ENCODE measurements at regions not wholly inside any gene's neighbourhood (a gene's known extent, or its start where the extent isn't known, plus 50 kb on each side); places are given as distances from the start of the nearest gene placed in this dataset.
"Not testable (repeated sequence)": the region's sequence is repeated elsewhere in the genome, so short reads cannot be mapped to it uniquely, and the experiment has no call there.

- no peaks in the 10 kb centered on the region for H3K4me1 Mint-ChIP-seq
- H3K27me3 Mint-ChIP-seq, result no peaks in the 10 kb centered on the region
- no peak overlapping the region for H3K27ac Mint-ChIP-seq
- DNase-seq (no peak), ATAC-seq (no peak)
- no peak overlapping the region for H3K4me3 Mint-ChIP-seq
- no peaks in the 10 kb centered on the region for H3K9me3 Mint-ChIP-seq
Measured at GRCh38 chr5:87661784-87662566, 249.2 kb upstream of the CCNH start.

GRCh38 chr5:87653242-87653641 lies 240.5 kb upstream of the CCNH start:
- Mint-ChIP-seq H3K9me3 (no peaks in the 10 kb centered on the region), H3K4me3 (no peak overlapping the region), H3K27me3 (no peaks in the 10 kb centered on the region), H3K4me1 (no peaks in the 10 kb centered on the region), H3K27ac (no peak overlapping the region)
- DNase-seq (no peak), ATAC-seq (no peak)

- no peak overlapping the region for H3K27ac Mint-ChIP-seq
- H3K27me3 Mint-ChIP-seq, result no peaks in the 10 kb centered on the region
- H3K9me3 Mint-ChIP-seq, result no peaks in the 10 kb centered on the region
- no peaks in the 10 kb centered on the region for H3K4me1 Mint-ChIP-seq
- ATAC-seq, result no peak
- no peak for DNase-seq
- H3K4me3 Mint-ChIP-seq, result no peak overlapping the region
Measured at GRCh38 chr5:87650284-87650683, 237.6 kb upstream of the CCNH start.

- H3K4me1 Mint-ChIP-seq, result no peaks in the 10 kb centered on the region
- ATAC-seq (no peak), DNase-seq (no peak)
- H3K9me3 Mint-ChIP-seq, result no peaks in the 10 kb centered on the region
- no peak overlapping the region for H3K4me3 Mint-ChIP-seq
- no peaks in the 10 kb centered on the region for H3K27me3 Mint-ChIP-seq
- no peak overlapping the region for H3K27ac Mint-ChIP-seq
Measured at GRCh38 chr5:87649455-87649854, 236.7 kb upstream of the CCNH start.

- DNase-seq (no peak), ATAC-seq (no peak)
- H3K27ac Mint-ChIP-seq, result no peak overlapping the region
- H3K27me3 Mint-ChIP-seq, result no peaks in the 10 kb centered on the region
- H3K4me3 Mint-ChIP-seq, result no peak overlapping the region
- H3K4me1 Mint-ChIP-seq, result no peaks in the 10 kb centered on the region
- H3K9me3 Mint-ChIP-seq, result peaks cover 4 to 6% of the 10 kb centered on the region in 2 donors
Measured at GRCh38 chr5:87645224-87645623, 232.5 kb upstream of the CCNH start.

GRCh38 chr5:87640902-87641301 lies 228.2 kb upstream of the CCNH start:
- no peak for ATAC-seq
- Mint-ChIP-seq H3K27me3 (no peaks in the 10 kb centered on the region), H3K4me3 (no peak overlapping the region)

GRCh38 chr5:87627363-87627762 lies 214.6 kb upstream of the CCNH start:
- Mint-ChIP-seq H3K4me3 (no peak overlapping the region), H3K27ac (no peak overlapping the region), H3K4me1 (no peaks in the 10 kb centered on the region), H3K9me3 (no peaks in the 10 kb centered on the region), H3K27me3 (no peaks in the 10 kb centered on the region)
- no peak for ATAC-seq
- no peak for DNase-seq

More at GRCh38 chr5:87640902-87641301, 228.2 kb upstream of the CCNH start:
- H3K4me1 Mint-ChIP-seq, result no peaks in the 10 kb centered on the region
- peaks cover 4 to 12% of the 10 kb centered on the region in 2 donors for H3K9me3 Mint-ChIP-seq
- DNase-seq, result no peak
- no peak overlapping the region for H3K27ac Mint-ChIP-seq

- Mint-ChIP-seq H3K4me1 (no peaks in the 10 kb centered on the region), H3K9me3 (no peaks in the 10 kb centered on the region), H3K27ac (no peak overlapping the region), H3K27me3 (peaks cover 7% of the 10 kb centered on the region), H3K4me3 (no peak overlapping the region)
- ATAC-seq (no peak), DNase-seq (no peak)
Measured at GRCh38 chr5:87608385-87608784, 195.7 kb upstream of the CCNH start.

- DNase-seq, result no peak
- Mint-ChIP-seq H3K4me1 (no peaks in the 10 kb centered on the region), H3K9me3 (peaks cover 0 to 7% of the 10 kb centered on the region in 2 donors), H3K4me3 (no peak overlapping the region), H3K27me3 (peaks cover 7% of the 10 kb centered on the region), H3K27ac (no peak overlapping the region)
- ATAC-seq, result no peak
Measured at GRCh38 chr5:87605663-87606062, 192.9 kb upstream of the CCNH start.

- ATAC-seq (no peak), DNase-seq (no peak)
- no peaks in the 10 kb centered on the region for H3K27me3 Mint-ChIP-seq
- H3K9me3 Mint-ChIP-seq, result peaks cover 7 to 22% of the 10 kb centered on the region in 2 donors
- no peak overlapping the region for H3K27ac Mint-ChIP-seq
- H3K4me1 Mint-ChIP-seq, result no peaks in the 10 kb centered on the region
- H3K4me3 Mint-ChIP-seq, result no peak overlapping the region
Measured at GRCh38 chr5:87599778-87600177, 187.0 kb upstream of the CCNH start.

- H3K9me3 Mint-ChIP-seq, result peaks cover 7 to 22% of the 10 kb centered on the region in 2 donors
- H3K4me1 Mint-ChIP-seq, result no peaks in the 10 kb centered on the region
- no peak overlapping the region for H3K4me3 Mint-ChIP-seq
- no peak for ATAC-seq
- no peak for DNase-seq
- no peaks in the 10 kb centered on the region for H3K27me3 Mint-ChIP-seq
- no peak overlapping the region for H3K27ac Mint-ChIP-seq
Measured at GRCh38 chr5:87598460-87598859, 185.7 kb upstream of the CCNH start.

GRCh38 chr5:87594566-87594965 lies 181.8 kb upstream of the CCNH start:
- H3K4me1 Mint-ChIP-seq, result no peaks in the 10 kb centered on the region

GRCh38 chr5:87589587-87589986 lies 176.9 kb upstream of the CCNH start:
- no peak for DNase-seq

More at GRCh38 chr5:87594566-87594965, 181.8 kb upstream of the CCNH start:
- H3K27ac Mint-ChIP-seq, result no peak overlapping the region
- ATAC-seq (no peak), DNase-seq (no peak)
- H3K4me3 Mint-ChIP-seq, result no peak overlapping the region
- peaks cover 6 to 7% of the 10 kb centered on the region in 2 donors for H3K9me3 Mint-ChIP-seq
- H3K27me3 Mint-ChIP-seq, result no peaks in the 10 kb centered on the region

GRCh38 chr5:87588316-87588715 lies 175.6 kb upstream of the CCNH start:
- H3K4me3 Mint-ChIP-seq, result no peak overlapping the region
- no peak for ATAC-seq
- H3K27me3 Mint-ChIP-seq, result no peaks in the 10 kb centered on the region
- H3K9me3 Mint-ChIP-seq, result no peaks in the 10 kb centered on the region
- H3K27ac Mint-ChIP-seq, result no peak overlapping the region
- no peak for DNase-seq
- H3K4me1 Mint-ChIP-seq, result no peaks in the 10 kb centered on the region

More at GRCh38 chr5:87589587-87589986, 176.9 kb upstream of the CCNH start:
- no peaks in the 10 kb centered on the region for H3K4me1 Mint-ChIP-seq
- no peak overlapping the region for H3K4me3 Mint-ChIP-seq
- ATAC-seq, result no peak
- no peak overlapping the region for H3K27ac Mint-ChIP-seq
- H3K9me3 Mint-ChIP-seq, result no peaks in the 10 kb centered on the region
- H3K27me3 Mint-ChIP-seq, result no peaks in the 10 kb centered on the region

GRCh38 chr5:87583704-87584103 lies 171.0 kb upstream of the CCNH start:
- DNase-seq, ATAC-seq, H3K9me3 Mint-ChIP-seq, H3K27ac Mint-ChIP-seq, H3K4me3 Mint-ChIP-seq, H3K27me3 Mint-ChIP-seq, H3K4me1 Mint-ChIP-seq: not testable (repeated sequence)

- ATAC-seq, result no peak
- Mint-ChIP-seq H3K27me3 (no peaks in the 10 kb centered on the region), H3K9me3 (no peaks in the 10 kb centered on the region), H3K27ac (no peak overlapping the region), H3K4me1 (no peaks in the 10 kb centered on the region), H3K4me3 (no peak overlapping the region)
- DNase-seq, result no peak
Measured at GRCh38 chr5:87582149-87582548, 169.4 kb upstream of the CCNH start.

- Mint-ChIP-seq H3K27me3 (no peaks in the 10 kb centered on the region), H3K4me1 (no peaks in the 10 kb centered on the region), H3K4me3 (no peak overlapping the region), H3K27ac (no peak overlapping the region), H3K9me3 (no peaks in the 10 kb centered on the region)
- no peak for DNase-seq
- ATAC-seq, result no peak
Measured at GRCh38 chr5:87581661-87582060, 168.9 kb upstream of the CCNH start.
